Neural cell (in vitro differentiated cells): ENCODE measurements at regions not wholly inside any gene's neighbourhood (a gene's known extent, or its start where the extent isn't known, plus 50 kb on each side); places are given as distances from the start of the nearest gene placed in this dataset.

Experiments used
- H2AFZ ChIP-seq: fragments of 200-600, 300-800 bp; sonication (generic), shearing (Covaris generic); 2 replicates; pipeline ENCODE4 v1.6.0; 2014; ENCODE audit warnings: low read depth, mild to moderate bottlenecking, antibody characterized with exemption, low read length, moderate library complexity
- H3F3A ChIP-seq: fragments of 200-600 bp; shearing (Covaris generic); 2 replicates; pipeline ENCODE4 v1.6.1; 2016; ENCODE audit warnings: mild to moderate bottlenecking, moderate library complexity, mixed read lengths, antibody characterized with exemption, low read length; ENCODE audit not compliant: insufficient read depth, poor library complexity, severe bottlenecking
- H3K27ac ChIP-seq: fragments of 200-600, 300-800 bp; sonication (generic), shearing (Covaris generic); 2 replicates; pipeline ENCODE4 v1.5.1; 2014; ENCODE audit warnings: mild to moderate bottlenecking, low read length, moderate library complexity
- H3K27me3 ChIP-seq: fragments of 300-800, 200-600 bp; sonication (generic), shearing (Covaris generic); 2 replicates; pipeline ENCODE4 v1.6.0; 2014; ENCODE audit warnings: mild to moderate bottlenecking, low read depth, low read length, moderate library complexity; ENCODE audit not compliant: insufficient read depth
- H3K36me3 ChIP-seq: fragments of 300-800, 200-600 bp; sonication (generic), shearing (Covaris generic); 2 replicates; pipeline ENCODE4 v1.5.1; 2014; ENCODE audit warnings: mild to moderate bottlenecking, antibody characterized with exemption, low read length, moderate library complexity; ENCODE audit not compliant: insufficient read depth
- H3K4me2 ChIP-seq: fragments of 300-800, 200-600 bp; sonication (generic), shearing (Covaris generic); 2 replicates; pipeline ENCODE4 v1.6.0; 2014; ENCODE audit warnings: mild to moderate bottlenecking, low read length
- H3K4me3 ChIP-seq: fragments of 300-800, 200-600 bp; sonication (generic), shearing (Covaris generic); 2 replicates; pipeline ENCODE4 v1.5.1; 2014; ENCODE audit warnings: mild to moderate bottlenecking, low read length, moderate library complexity
- H3K79me2 ChIP-seq: fragments of 200-600 bp; shearing (Covaris generic); replicated peaks from 2 replicates; pipeline ENCODE4 v1.6.0; 2014; ENCODE audit warnings: mild to moderate bottlenecking, low read length, moderate library complexity; ENCODE audit not compliant: insufficient read depth
- H3K9ac ChIP-seq: fragments of 300-800, 200-600 bp; sonication (generic), shearing (Covaris generic); 2 replicates; pipeline ENCODE4 v1.6.1; 2016; ENCODE audit warnings: mild to moderate bottlenecking, low read length, mixed read lengths
- H3K9me2 ChIP-seq: fragments of 200-600 bp; shearing (Covaris generic); 2 replicates; pipeline ENCODE4 v1.6.1; 2016; ENCODE audit warnings: mild to moderate bottlenecking, low read length, mixed read lengths; ENCODE audit not compliant: insufficient read depth
- H3K9me3 ChIP-seq: fragments of 200-600, 300-800 bp; sonication (generic), shearing (Covaris generic); 2 replicates; pipeline ENCODE4 v1.6.1; 2016; ENCODE audit warnings: mild to moderate bottlenecking, mixed run types, low read length, moderate library complexity, mixed read lengths
- H4K20me1 ChIP-seq: fragments of 200-600 bp; shearing (Covaris generic); 2 replicates; pipeline ENCODE4 v1.6.1; 2016; ENCODE audit warnings: mild to moderate bottlenecking, mixed run types; ENCODE audit not compliant: insufficient read depth
- EP300 ChIP-seq: fragments of 450-650 bp; conservative IDR thresholded peaks from 2 replicates; pipeline ENCODE4 v1.6.1; 2014; ENCODE audit warnings: antibody characterized with exemption, mild to moderate bottlenecking, moderate library complexity; ENCODE audit not compliant: poor library complexity, severe bottlenecking
- EZH2 ChIP-seq: fragments of 200-600, 300-800 bp; shearing (Covaris generic), sonication (generic); IDR thresholded peaks from 2 replicates; pipeline ENCODE4 v1.6.1; 2014; ENCODE audit warnings: antibody characterized with exemption, low read length, borderline replicate concordance, mild to moderate bottlenecking; ENCODE audit not compliant: insufficient read depth, poor library complexity, severe bottlenecking
- MXI1 ChIP-seq: fragments of 450-650 bp; conservative IDR thresholded peaks from 2 replicates; pipeline ENCODE4 v1.6.1; 2014; ENCODE audit warnings: antibody characterized with exemption, mild to moderate bottlenecking; ENCODE audit not compliant: poor library complexity, severe bottlenecking
- POLR2AphosphoS5 ChIP-seq: IDR thresholded peaks from 2 replicates; pipeline ENCODE4 v1.6.1; 2012
- RAD21 ChIP-seq: fragments of 450-650 bp; conservative IDR thresholded peaks from 2 replicates; pipeline ENCODE4 v1.6.1; 2014; ENCODE audit warnings: antibody characterized with exemption, mild to moderate bottlenecking, moderate library complexity
- SMC3 ChIP-seq: fragments of 450-650 bp; conservative IDR thresholded peaks from 2 replicates; pipeline ENCODE4 v1.6.1; 2014; ENCODE audit warnings: antibody characterized with exemption, mild to moderate bottlenecking, moderate library complexity; ENCODE audit not compliant: poor library complexity
- TAF1 ChIP-seq: IDR thresholded peaks from 2 replicates; pipeline ENCODE4 v1.6.1; 2012; ENCODE audit warnings: low read depth
- TF ChIP-seq, protein P1 (sequence below): IDR thresholded peaks from 2 replicates; pipeline ENCODE4 v1.6.1; 2012; ENCODE audit warnings: borderline replicate concordance
- TF ChIP-seq, protein P2 (sequence below): fragments of 450-650 bp; IDR thresholded peaks from 2 replicates; pipeline ENCODE4 v1.5.1; 2014; ENCODE audit warnings: antibody characterized with exemption, mild to moderate bottlenecking, moderate library complexity; ENCODE audit not compliant: poor library complexity, severe bottlenecking

DNA sequence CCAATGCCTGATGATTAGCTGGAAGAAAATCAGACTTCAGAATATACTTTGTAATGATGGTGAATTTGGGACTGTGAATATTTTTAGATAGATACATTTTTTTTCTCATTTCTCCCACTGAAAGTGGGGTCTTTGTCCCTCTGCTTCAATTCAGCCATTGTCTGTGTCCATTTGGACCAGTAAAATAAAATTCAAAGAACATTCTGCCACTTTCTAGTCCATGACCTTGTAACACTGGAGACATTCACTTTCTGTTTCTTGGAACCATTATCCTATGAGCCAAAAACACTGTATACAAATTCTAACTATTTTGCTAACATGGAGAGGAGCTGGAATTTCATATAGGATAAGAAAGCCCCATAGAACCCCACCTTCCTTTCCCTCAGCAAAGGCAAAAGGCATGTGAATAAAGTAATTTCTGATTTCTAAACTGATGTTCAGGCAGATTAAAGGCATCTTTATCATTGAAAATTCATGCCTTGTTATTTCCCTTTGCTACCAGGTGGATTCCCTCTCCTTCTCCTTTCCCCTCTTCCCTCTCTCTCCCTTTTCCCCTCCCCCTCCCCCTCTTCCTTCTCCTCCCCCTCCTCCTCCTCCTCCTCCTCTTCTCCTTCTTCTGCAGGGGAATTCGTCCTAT is 2010.4 kb upstream of the LRRTM1 start:
- Histone ChIP-seq H3K27ac (no peak overlapping the region), H2AFZ (no peak overlapping the region), H3K4me2 (no peak overlapping the region), H3K9me2 (no peaks in the 10 kb centered on the region), H3K4me3 (no peak overlapping the region), H3K9me3 (no peaks in the 10 kb centered on the region), H3K9ac (no peak overlapping the region), H4K20me1 (no peaks in the 10 kb centered on the region), H3K27me3 (no peaks in the 10 kb centered on the region), H3K36me3 (no peaks in the 10 kb centered on the region), H3K79me2 (no peaks in the 10 kb centered on the region), H3F3A (no peaks in the 10 kb centered on the region)
- TF ChIP-seq SMC3 = no peak
- no peak for TF ChIP-seq TAF1
- TF ChIP-seq, protein P1, sequence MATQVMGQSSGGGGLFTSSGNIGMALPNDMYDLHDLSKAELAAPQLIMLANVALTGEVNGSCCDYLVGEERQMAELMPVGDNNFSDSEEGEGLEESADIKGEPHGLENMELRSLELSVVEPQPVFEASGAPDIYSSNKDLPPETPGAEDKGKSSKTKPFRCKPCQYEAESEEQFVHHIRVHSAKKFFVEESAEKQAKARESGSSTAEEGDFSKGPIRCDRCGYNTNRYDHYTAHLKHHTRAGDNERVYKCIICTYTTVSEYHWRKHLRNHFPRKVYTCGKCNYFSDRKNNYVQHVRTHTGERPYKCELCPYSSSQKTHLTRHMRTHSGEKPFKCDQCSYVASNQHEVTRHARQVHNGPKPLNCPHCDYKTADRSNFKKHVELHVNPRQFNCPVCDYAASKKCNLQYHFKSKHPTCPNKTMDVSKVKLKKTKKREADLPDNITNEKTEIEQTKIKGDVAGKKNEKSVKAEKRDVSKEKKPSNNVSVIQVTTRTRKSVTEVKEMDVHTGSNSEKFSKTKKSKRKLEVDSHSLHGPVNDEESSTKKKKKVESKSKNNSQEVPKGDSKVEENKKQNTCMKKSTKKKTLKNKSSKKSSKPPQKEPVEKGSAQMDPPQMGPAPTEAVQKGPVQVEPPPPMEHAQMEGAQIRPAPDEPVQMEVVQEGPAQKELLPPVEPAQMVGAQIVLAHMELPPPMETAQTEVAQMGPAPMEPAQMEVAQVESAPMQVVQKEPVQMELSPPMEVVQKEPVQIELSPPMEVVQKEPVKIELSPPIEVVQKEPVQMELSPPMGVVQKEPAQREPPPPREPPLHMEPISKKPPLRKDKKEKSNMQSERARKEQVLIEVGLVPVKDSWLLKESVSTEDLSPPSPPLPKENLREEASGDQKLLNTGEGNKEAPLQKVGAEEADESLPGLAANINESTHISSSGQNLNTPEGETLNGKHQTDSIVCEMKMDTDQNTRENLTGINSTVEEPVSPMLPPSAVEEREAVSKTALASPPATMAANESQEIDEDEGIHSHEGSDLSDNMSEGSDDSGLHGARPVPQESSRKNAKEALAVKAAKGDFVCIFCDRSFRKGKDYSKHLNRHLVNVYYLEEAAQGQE = no peak
- TF ChIP-seq POLR2AphosphoS5 = no peak
- no peak for TF ChIP-seq EZH2
- TF ChIP-seq, protein P2, sequence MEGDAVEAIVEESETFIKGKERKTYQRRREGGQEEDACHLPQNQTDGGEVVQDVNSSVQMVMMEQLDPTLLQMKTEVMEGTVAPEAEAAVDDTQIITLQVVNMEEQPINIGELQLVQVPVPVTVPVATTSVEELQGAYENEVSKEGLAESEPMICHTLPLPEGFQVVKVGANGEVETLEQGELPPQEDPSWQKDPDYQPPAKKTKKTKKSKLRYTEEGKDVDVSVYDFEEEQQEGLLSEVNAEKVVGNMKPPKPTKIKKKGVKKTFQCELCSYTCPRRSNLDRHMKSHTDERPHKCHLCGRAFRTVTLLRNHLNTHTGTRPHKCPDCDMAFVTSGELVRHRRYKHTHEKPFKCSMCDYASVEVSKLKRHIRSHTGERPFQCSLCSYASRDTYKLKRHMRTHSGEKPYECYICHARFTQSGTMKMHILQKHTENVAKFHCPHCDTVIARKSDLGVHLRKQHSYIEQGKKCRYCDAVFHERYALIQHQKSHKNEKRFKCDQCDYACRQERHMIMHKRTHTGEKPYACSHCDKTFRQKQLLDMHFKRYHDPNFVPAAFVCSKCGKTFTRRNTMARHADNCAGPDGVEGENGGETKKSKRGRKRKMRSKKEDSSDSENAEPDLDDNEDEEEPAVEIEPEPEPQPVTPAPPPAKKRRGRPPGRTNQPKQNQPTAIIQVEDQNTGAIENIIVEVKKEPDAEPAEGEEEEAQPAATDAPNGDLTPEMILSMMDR = no peak
- TF ChIP-seq MXI1 = no peak
- no peak for TF ChIP-seq EP300
- no peak for TF ChIP-seq RAD21

DNA sequence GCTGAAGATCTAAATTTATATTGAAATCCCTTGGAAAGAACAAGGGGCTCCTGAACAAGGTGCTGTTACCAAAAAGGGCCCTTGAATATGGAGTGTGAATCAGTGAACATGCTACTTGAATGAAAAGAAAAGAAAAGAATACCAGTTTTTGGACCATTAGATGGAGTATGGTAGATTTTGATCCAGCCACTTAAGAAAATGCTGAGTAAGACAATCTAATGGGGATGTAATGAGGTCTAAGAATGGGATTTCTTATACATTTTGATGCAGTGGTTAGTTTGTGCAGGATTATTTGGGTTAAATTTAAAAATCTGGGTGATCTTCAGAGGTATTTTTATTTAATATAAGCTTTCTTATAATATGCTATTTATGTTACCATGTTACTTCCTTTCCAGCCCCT is 2003.0 kb upstream of the LRRTM1 start:
- Histone ChIP-seq H3K4me3 (no peak overlapping the region), H2AFZ (no peak overlapping the region), H3K36me3 (no peaks in the 10 kb centered on the region), H3K79me2 (no peaks in the 10 kb centered on the region), H3K9ac (no peak overlapping the region), H3K4me2 (no peak overlapping the region), H4K20me1 (no peaks in the 10 kb centered on the region), H3K27me3 (no peaks in the 10 kb centered on the region), H3F3A (no peaks in the 10 kb centered on the region), H3K9me2 (no peaks in the 10 kb centered on the region), H3K27ac (no peak overlapping the region), H3K9me3 (no peaks in the 10 kb centered on the region)
- TF ChIP-seq POLR2AphosphoS5 = no peak

DNA sequence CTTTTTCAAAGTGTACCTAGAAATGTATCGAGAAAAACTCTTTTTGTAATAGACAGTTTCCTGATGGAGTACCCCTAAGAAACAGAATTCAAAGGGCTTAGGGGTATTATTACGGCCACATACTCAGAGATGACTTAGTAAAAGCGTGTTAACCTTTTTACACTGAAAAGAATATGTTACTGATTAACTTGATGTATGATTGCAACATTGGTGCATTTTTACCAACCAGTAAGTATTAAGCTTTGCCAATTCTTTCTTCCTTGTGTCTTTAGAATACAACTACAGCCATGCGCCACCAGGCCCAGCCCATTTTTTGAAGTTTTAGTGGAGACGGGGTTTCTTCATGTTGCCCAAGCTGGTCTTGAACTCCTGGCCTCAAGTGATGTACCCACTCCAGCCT is 1997.0 kb upstream of the LRRTM1 start:
- H3K79me2 ChIP-seq = no peaks in the 10 kb centered on the region
- H3K27ac ChIP-seq = no peak overlapping the region
- H3K4me2 ChIP-seq = no peak overlapping the region
- no peaks in the 10 kb centered on the region for H3K9me2 ChIP-seq
- TF ChIP-seq SMC3 (no peak), RAD21 (no peak), EP300 (no peak), POLR2AphosphoS5 (no peak), EZH2 (no peak), TAF1 (no peak), MXI1 (no peak)
- TF ChIP-seq, protein P1 = no peak
- TF ChIP-seq, protein P2 = no peak
- H3K9ac ChIP-seq = no peak overlapping the region
- no peak overlapping the region for H2AFZ ChIP-seq
- no peaks in the 10 kb centered on the region for H4K20me1 ChIP-seq
- no peaks in the 10 kb centered on the region for H3K36me3 ChIP-seq
- H3K4me3 ChIP-seq = no peak overlapping the region
- no peaks in the 10 kb centered on the region for H3K27me3 ChIP-seq
- H3F3A ChIP-seq = no peaks in the 10 kb centered on the region
- H3K9me3 ChIP-seq = no peaks in the 10 kb centered on the region
